Tibial nerve (tissue), 4 donors: ENCODE measurements at regions not wholly inside any gene's neighbourhood (a gene's known extent, or its start where the extent isn't known, plus 50 kb on each side); places are given as distances from the start of the nearest gene placed in this dataset.

Source experiments
- EP300 ChIP-seq, 2 donors: sonication (generic); formaldehyde crosslinking; IDR thresholded peaks; one replicate each; pipeline ENCODE4 v1.6.1; 2017; ENCODE audit warnings: antibody characterized with exemption in 2 of 2, mild to moderate bottlenecking in 1 of 2
- POLR2A ChIP-seq, 2 donors: fragments of 450-650 bp; IDR thresholded peaks; one replicate each; pipeline ENCODE4 v1.6.1; 2017; ENCODE audit warnings: antibody characterized with exemption in 2 of 2, mild to moderate bottlenecking in 2 of 2, moderate library complexity in 2 of 2
- TF ChIP-seq, protein P1 (sequence below), 5 experiments: fragments of 200-600 bp in 3 of 5; fragments of 450-650 bp in 2 of 5; sonication (generic) in 3 of 5; IDR thresholded peaks; one replicate each; pipeline ENCODE4 v1.5.1; 2016 to 2019; ENCODE audit warnings: antibody characterized with exemption in 5 of 5, mild to moderate bottlenecking in 3 of 5, moderate library complexity in 2 of 5

DNA sequence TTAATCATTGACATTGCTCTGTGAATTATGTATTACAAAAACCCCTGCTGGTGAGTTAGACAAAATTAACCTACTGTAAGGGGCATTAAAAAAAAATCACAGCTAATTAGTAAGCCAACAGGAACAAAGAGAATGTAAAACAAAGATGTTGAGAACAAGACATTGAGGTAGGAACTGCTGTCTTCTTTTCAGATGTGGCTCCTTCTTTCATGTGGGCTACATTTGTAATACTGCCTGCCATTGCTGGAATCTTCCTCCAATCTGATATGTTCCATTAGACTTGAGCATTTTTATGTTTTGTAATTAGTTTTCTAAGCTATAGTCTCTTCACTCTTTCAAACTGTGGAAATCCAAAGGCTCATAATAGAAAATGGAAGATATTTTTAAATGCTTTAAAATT, 353.0 kb downstream of the ADGRL2 start:
- TF ChIP-seq POLR2A (IDR thresholded peaks at IDR 0.05) (no peak), EP300 (IDR thresholded peaks at IDR 0.05) (no peak)
- TF ChIP-seq, protein P1, sequence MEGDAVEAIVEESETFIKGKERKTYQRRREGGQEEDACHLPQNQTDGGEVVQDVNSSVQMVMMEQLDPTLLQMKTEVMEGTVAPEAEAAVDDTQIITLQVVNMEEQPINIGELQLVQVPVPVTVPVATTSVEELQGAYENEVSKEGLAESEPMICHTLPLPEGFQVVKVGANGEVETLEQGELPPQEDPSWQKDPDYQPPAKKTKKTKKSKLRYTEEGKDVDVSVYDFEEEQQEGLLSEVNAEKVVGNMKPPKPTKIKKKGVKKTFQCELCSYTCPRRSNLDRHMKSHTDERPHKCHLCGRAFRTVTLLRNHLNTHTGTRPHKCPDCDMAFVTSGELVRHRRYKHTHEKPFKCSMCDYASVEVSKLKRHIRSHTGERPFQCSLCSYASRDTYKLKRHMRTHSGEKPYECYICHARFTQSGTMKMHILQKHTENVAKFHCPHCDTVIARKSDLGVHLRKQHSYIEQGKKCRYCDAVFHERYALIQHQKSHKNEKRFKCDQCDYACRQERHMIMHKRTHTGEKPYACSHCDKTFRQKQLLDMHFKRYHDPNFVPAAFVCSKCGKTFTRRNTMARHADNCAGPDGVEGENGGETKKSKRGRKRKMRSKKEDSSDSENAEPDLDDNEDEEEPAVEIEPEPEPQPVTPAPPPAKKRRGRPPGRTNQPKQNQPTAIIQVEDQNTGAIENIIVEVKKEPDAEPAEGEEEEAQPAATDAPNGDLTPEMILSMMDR (IDR thresholded peaks at IDR 0.05) = no peak
